ENCODE measurements at regions not wholly inside any gene's neighbourhood (a gene's known extent, or its start where the extent isn't known, plus 50 kb on each side); places are given as distances from the start of the nearest gene placed in this dataset.

DNA sequence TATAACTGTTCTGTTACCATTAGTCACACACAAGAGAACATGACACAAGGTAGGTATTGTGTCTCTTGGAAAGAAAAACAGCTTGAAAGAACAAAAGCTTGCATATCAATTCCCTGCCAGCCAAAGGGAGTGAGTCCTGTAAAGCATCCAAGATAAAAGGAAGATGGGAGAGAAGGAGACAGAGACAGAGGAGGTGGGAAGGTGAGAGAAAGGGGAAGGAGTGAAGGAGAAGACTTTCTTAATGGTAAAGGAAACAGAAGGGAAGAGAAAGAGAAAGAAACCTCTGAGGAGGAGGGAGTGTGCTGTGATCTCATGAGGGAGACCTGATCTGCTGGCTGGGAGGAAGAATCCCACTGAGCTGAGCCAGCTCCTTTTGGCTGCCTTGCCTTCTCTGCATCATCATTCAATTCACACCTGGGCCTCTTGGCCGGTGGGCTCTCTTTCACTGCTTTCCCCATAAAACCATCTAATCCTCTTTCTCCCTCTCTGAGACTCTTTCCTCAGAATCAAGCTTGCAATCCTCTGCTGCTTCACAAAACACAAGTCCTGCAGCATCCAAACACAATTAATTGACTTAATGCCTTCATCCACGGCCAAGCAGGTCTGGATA is 271.6 kb downstream of the ABCC12 start:
- TF ChIP-seq CSDC2 (CRISPR knock-in tag; IDR thresholded peaks at IDR 0.05) (no peak), RARB (CRISPR knock-in tag; IDR thresholded peaks at IDR 0.05) (no peak), OSR1 (CRISPR knock-in tag; IDR thresholded peaks at IDR 0.05) (no peak), ZNF8 (CRISPR knock-in tag; IDR thresholded peaks at IDR 0.05) (no peak), PPARA (CRISPR knock-in tag; IDR thresholded peaks at IDR 0.05; ENCODE audit: borderline replicate concordance) (no peak)

Data from SK-N-SH treated with all-trans-retinoic acid at 6 μM for 48 hours (cell line).